GM12873 (cell line): ENCODE measurements at regions not wholly inside any gene's neighbourhood (a gene's known extent, or its start where the extent isn't known, plus 50 kb on each side); places are given as distances from the start of the nearest gene placed in this dataset.

Experiments used
- TF ChIP-seq, protein P1 (sequence below): IDR thresholded peaks from 2 replicates; pipeline ENCODE4 v1.5.1; 2012; ENCODE audit warnings: low read depth, mild to moderate bottlenecking, moderate library complexity, low read length, control low read depth; ENCODE audit not compliant: insufficient read depth; ENCODE audit errors: missing control alignments

DNA sequence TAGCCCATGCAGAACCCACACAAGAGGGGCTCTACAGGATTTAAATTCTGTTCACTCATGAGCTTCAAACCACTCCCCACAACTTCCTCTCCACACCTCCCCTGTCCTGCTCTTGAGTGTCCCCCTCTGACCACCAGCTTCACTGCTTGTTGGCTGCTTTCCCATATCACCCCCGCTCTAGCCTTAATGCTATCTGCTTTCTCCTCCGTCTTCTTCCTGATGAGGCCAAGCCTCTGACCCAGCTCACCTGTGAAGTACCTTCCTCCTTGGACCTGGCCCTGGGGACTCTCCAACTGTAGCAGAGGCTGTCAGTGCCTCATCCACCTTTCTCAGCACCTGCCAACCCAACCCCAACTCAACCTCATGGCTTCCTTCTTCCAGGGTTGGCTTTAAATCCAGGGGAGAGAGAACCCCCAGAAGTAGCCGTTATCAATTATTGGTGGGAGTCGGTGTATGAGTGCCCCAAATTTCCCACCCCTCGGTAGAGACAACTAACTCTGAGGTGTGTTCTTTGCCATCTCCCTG lies 174.8 kb downstream of the MINAR1 start:
- TF ChIP-seq, protein P1, sequence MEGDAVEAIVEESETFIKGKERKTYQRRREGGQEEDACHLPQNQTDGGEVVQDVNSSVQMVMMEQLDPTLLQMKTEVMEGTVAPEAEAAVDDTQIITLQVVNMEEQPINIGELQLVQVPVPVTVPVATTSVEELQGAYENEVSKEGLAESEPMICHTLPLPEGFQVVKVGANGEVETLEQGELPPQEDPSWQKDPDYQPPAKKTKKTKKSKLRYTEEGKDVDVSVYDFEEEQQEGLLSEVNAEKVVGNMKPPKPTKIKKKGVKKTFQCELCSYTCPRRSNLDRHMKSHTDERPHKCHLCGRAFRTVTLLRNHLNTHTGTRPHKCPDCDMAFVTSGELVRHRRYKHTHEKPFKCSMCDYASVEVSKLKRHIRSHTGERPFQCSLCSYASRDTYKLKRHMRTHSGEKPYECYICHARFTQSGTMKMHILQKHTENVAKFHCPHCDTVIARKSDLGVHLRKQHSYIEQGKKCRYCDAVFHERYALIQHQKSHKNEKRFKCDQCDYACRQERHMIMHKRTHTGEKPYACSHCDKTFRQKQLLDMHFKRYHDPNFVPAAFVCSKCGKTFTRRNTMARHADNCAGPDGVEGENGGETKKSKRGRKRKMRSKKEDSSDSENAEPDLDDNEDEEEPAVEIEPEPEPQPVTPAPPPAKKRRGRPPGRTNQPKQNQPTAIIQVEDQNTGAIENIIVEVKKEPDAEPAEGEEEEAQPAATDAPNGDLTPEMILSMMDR = no peak

DNA sequence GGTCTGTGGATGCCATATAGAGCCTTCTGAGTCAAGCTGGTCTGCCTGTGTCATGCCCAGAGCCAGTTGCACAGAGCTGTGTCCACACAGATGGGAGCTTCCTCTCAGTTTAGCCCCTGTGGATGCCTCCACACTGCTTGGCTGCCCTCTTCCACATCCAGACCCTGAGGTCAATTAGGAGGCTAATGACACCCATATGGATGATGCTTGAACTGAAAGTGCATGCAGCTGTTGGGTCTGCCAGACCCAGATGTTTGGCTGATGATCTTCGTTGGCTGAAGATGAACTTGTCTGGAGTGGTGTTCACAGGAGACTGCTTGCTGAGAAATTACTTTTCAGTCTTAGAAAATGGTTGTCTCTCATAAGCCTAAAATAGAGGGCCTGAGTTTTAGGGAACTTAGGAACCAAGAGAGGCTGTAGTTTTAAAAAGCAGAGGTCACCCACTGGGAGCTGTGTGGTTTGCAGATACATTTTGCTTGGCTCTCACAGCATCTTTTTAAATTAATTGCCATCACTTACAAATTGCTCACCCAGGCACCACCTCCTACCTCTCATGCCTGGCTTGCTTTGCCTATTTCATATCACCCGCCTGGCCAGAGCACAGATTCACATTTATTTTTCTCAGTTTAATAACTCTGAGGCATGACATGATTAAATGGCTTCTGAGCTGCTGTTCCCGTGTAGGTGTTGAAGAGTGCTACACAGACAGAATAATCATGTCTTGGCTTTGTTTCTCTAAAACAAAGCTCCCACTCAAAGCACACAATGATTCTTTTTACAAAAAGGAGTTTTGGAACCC lies 176.1 kb downstream of the MINAR1 start:
- TF ChIP-seq, protein P1 = no peak

DNA sequence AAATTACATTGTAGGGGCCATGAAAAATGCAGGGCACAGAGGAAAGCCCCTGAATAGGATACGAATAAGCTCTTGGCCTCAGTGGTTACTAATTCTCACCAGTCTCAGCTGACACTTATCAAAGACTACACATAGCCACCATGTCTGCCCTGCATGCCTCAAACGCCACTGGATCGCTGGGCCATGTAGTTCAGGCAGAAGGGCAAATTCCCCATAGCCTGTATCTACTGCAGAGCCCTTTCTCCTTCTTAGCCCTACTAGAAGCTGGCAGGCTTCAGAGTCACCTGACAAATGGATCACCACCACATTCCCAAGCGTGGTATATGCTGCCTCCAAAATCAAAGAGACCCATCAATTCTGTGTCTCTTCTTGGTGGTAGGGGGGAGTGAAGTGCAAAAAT lies 177.4 kb downstream of the MINAR1 start:
- TF ChIP-seq, protein P1 = no peak

DNA sequence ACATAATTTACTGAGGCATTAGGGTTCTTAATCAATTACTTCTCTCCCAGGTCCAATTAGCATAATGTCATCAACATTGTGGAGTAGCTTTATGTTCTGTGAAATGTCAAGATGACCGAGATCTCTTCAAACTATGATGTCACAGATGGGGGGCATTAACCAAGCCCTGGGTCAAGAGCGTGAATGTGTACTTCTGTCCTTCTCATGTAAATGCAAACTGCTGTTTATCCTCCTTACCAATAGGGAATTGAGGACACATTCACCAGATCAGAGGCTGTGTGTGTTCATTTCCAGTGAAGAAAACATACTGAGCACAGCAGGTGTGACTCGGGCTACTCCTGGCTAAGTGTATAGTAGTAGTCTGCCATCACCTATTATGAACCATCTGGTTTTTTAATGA lies 177.9 kb downstream of the MINAR1 start:
- TF ChIP-seq, protein P1 = no peak

DNA sequence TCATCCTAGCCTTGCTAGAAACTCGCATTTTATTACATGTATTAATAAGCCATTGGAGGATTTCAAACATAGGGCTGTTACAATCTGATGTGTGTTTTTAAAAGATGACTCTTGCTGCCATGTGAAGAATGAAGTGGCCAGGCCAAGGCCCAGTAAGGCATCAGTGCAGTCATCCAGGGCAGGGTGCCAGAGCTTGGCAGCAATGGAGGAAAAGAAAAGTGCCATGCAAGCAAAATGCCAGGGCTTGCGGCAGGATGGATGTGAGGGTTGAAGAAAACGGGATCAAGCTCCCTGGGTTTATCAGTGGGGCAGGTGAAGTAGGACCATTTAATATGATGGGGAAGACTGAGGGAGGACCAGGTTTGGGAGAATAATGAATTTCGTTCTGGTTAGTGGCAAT lies 183.6 kb downstream of the MINAR1 start:
- TF ChIP-seq, protein P1 = no peak

DNA sequence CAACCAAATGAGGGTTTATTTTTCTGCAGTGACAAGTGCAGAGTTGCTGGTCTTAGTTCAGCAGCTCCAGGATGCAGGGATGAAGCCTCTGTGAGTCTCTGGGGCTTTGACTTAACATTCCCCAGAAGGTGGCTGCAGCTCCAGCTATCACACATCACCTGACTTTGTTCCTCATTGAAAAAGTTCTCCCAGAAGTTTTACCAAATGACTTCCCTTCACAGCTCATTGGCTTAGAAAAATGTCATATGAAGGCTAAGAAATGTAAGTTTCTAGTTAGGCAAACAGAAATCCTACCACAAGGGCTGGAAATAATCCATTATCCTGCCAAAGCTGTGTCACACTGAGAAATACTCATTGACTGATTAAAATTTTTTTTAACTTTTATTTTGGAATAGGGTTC lies 184.9 kb downstream of the MINAR1 start:
- TF ChIP-seq, protein P1 = no peak

DNA sequence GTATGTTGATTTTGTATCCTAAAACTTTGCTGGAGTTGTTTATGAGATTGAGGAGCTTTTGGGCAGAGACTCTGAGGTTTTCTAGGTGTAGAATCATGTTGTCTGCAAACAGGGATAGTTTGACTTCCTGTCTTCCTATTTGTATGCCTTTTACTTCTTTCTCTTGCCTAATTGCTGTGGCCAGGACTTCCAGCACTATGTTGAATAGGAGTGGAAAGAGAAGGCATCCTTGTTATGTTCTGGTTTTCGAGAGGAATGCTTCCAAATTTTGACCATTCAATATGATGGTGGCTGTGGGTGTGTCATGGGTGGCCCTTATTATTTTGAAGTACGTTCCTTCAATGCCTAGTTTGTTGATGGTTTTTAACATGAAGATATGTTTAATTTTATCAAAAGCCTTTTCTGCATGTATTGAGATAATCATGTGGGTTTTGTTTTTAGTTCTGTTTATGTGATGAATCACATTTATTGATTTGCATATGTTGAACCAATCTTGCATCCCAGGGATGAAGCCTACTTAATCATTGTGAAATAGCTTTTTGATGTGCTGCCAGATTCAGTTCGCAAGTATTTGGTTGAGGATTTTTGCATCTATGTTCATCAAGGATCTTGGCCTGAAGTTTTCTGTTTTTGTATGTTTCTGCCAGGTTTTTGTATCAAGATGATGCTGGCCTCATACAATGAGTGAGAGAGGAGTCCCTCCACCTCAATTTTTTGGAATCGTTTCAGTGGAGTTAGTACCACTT lies 188.1 kb downstream of the MINAR1 start:
- TF ChIP-seq, protein P1 = no peak
